SK-N-SH treated with all-trans-retinoic acid at 6 μM for 48 hours (cell line): ENCODE measurements at regions not wholly inside any gene's neighbourhood (a gene's known extent, or its start where the extent isn't known, plus 50 kb on each side); places are given as distances from the start of the nearest gene placed in this dataset.

ENCODE experiments used
- ATAC-seq: fragments of 200-7000 bp; cut with Tn5 transposase; 3 replicates; pipeline ENCODE4 v1.9.1; 2020; ENCODE audit warnings: mild to moderate bottlenecking, moderate library complexity
- ARNTL ChIP-seq: fragments of 450-650 bp; formaldehyde crosslinking; IDR thresholded peaks from 2 replicates; pipeline ENCODE4 v1.5.0; 2020; ENCODE audit warnings: low read depth, mild to moderate bottlenecking, moderate library complexity, borderline replicate concordance
- BACH2 ChIP-seq: fragments of 250-450 bp; sonication (Bioruptor Pico); IDR thresholded peaks from 2 replicates; pipeline ENCODE4 v1.9.0; 2021; ENCODE audit warnings: mild to moderate bottlenecking, borderline replicate concordance
- ESRRG ChIP-seq: fragments of 250-450 bp; sonication (Bioruptor Pico); IDR thresholded peaks from 2 replicates; pipeline ENCODE4 v1.6.1; 2021; ENCODE audit warnings: mild to moderate bottlenecking
- GLIS3 ChIP-seq: fragments of 250-450 bp; sonication (Bioruptor Pico); IDR thresholded peaks from 2 replicates; pipeline ENCODE4 v1.5.0; 2020; ENCODE audit warnings: mild to moderate bottlenecking, moderate library complexity
- ISL1 ChIP-seq: fragments of 250-450 bp; sonication (Bioruptor Pico); IDR thresholded peaks from 2 replicates; pipeline ENCODE4 v2.1.2; 2022; ENCODE audit warnings: mild to moderate bottlenecking, moderate library complexity
- OSR1 ChIP-seq: fragments of 250-450 bp; sonication (Bioruptor Pico); IDR thresholded peaks from 2 replicates; pipeline ENCODE4 v1.8.0; 2022; ENCODE audit warnings: moderate library complexity, mild to moderate bottlenecking, inconsistent platforms
- PPARA ChIP-seq: fragments of 250-450 bp; sonication (Bioruptor Pico); IDR thresholded peaks from 2 replicates; pipeline ENCODE4 v1.5.0; 2020; ENCODE audit warnings: mild to moderate bottlenecking, borderline replicate concordance
- RARB ChIP-seq: fragments of 250-450 bp; sonication (Bioruptor Pico); IDR thresholded peaks from 2 replicates; pipeline ENCODE4 v1.8.0; 2021; ENCODE audit warnings: mild to moderate bottlenecking, moderate library complexity
- SNAI2 ChIP-seq: fragments of 250-450 bp; sonication (Bioruptor Pico); IDR thresholded peaks from 2 replicates; pipeline ENCODE4 v1.5.0; 2020; ENCODE audit warnings: mild to moderate bottlenecking, moderate library complexity
- TCF4 ChIP-seq: fragments of 250-450 bp; sonication (Bioruptor Pico); IDR thresholded peaks from 2 replicates; pipeline ENCODE4 v1.8.0; 2021; ENCODE audit warnings: mild to moderate bottlenecking, moderate library complexity, borderline replicate concordance
- TSHZ2 ChIP-seq: fragments of 250-450 bp; sonication (Bioruptor Pico); IDR thresholded peaks from 2 replicates; pipeline ENCODE4 v1.5.0; 2020; ENCODE audit warnings: mild to moderate bottlenecking, moderate library complexity
- ZC3H10 ChIP-seq: fragments of 250-450 bp; sonication (Bioruptor Pico); IDR thresholded peaks from 2 replicates; pipeline ENCODE4 v1.5.1; 2021; ENCODE audit warnings: mild to moderate bottlenecking, moderate library complexity
- ZFP3 ChIP-seq: fragments of 250-450 bp; sonication (Bioruptor Pico); IDR thresholded peaks from 2 replicates; pipeline ENCODE4 v1.5.0; 2020; ENCODE audit warnings: mild to moderate bottlenecking, moderate library complexity
- ZFP30 ChIP-seq: fragments of 450-650 bp; formaldehyde crosslinking; IDR thresholded peaks from 2 replicates; pipeline ENCODE4 v1.5.0; 2022; ENCODE audit warnings: mild to moderate bottlenecking, moderate library complexity
- ZNF565 ChIP-seq: fragments of 450-650 bp; formaldehyde crosslinking; conservative IDR thresholded peaks from 2 replicates; pipeline ENCODE4 v1.5.0; 2020; ENCODE audit warnings: low read depth, mild to moderate bottlenecking, moderate library complexity
- ZNF70 ChIP-seq: fragments of 450-650 bp; formaldehyde crosslinking; IDR thresholded peaks from 2 replicates; pipeline ENCODE4 v1.5.0; 2020; ENCODE audit warnings: mild to moderate bottlenecking, moderate library complexity
- ZNF8 ChIP-seq: fragments of 450-650 bp; formaldehyde crosslinking; IDR thresholded peaks from 2 replicates; pipeline ENCODE4 v1.5.0; 2020; ENCODE audit warnings: mild to moderate bottlenecking, moderate library complexity
- TF ChIP-seq, protein P1 (sequence below): fragments of 250-450 bp; sonication (Bioruptor Pico); IDR thresholded peaks from 2 replicates; pipeline ENCODE4 v1.8.0; 2020; ENCODE audit warnings: mild to moderate bottlenecking, moderate library complexity, borderline replicate concordance
- TF ChIP-seq, protein P2 (sequence below): fragments of 250-450 bp; sonication (Bioruptor Pico); IDR thresholded peaks from 2 replicates; pipeline ENCODE4 v1.5.1; 2021; ENCODE audit warnings: mild to moderate bottlenecking, moderate library complexity
- TF ChIP-seq, protein P3 (sequence below): fragments of 250-450 bp; sonication (Bioruptor Pico); IDR thresholded peaks from 2 replicates; pipeline ENCODE4 v1.5.1; 2020; ENCODE audit warnings: low read depth, mild to moderate bottlenecking, moderate library complexity
- TF ChIP-seq, protein P4 (sequence below): fragments of 250-450 bp; sonication (Bioruptor Pico); IDR thresholded peaks from 2 replicates; pipeline ENCODE4 v1.8.0; 2021; ENCODE audit warnings: low read depth, mild to moderate bottlenecking, moderate library complexity, borderline replicate concordance

GRCh38 chr14:51511265-51511664, 140.4 kb upstream of the FRMD6 start:
- ATAC-seq: no peak
- TF ChIP-seq, protein P1, sequence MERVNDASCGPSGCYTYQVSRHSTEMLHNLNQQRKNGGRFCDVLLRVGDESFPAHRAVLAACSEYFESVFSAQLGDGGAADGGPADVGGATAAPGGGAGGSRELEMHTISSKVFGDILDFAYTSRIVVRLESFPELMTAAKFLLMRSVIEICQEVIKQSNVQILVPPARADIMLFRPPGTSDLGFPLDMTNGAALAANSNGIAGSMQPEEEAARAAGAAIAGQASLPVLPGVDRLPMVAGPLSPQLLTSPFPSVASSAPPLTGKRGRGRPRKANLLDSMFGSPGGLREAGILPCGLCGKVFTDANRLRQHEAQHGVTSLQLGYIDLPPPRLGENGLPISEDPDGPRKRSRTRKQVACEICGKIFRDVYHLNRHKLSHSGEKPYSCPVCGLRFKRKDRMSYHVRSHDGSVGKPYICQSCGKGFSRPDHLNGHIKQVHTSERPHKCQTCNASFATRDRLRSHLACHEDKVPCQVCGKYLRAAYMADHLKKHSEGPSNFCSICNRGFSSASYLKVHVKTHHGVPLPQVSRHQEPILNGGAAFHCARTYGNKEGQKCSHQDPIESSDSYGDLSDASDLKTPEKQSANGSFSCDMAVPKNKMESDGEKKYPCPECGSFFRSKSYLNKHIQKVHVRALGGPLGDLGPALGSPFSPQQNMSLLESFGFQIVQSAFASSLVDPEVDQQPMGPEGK (CRISPR knock-in tag): no peak
- TF ChIP-seq ZNF70 (CRISPR knock-in tag) (no peak), ISL1 (no peak), GLIS3 (no peak), TCF4 (CRISPR knock-in tag) (no peak), OSR1 (CRISPR knock-in tag) (no peak)
- TF ChIP-seq, protein P2, sequence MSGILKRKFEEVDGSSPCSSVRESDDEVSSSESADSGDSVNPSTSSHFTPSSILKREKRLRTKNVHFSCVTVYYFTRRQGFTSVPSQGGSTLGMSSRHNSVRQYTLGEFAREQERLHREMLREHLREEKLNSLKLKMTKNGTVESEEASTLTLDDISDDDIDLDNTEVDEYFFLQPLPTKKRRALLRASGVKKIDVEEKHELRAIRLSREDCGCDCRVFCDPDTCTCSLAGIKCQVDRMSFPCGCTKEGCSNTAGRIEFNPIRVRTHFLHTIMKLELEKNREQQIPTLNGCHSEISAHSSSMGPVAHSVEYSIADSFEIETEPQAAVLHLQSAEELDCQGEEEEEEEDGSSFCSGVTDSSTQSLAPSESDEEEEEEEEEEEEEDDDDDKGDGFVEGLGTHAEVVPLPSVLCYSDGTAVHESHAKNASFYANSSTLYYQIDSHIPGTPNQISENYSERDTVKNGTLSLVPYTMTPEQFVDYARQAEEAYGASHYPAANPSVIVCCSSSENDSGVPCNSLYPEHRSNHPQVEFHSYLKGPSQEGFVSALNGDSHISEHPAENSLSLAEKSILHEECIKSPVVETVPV (CRISPR knock-in tag): no peak

- no peak for TF ChIP-seq ESRRG (CRISPR knock-in tag)
- TF ChIP-seq, protein P1 (CRISPR knock-in tag): no peak
- no peak for TF ChIP-seq GLIS3
- no peak for TF ChIP-seq OSR1 (CRISPR knock-in tag)
- TF ChIP-seq PPARA: no peak
- TF ChIP-seq RARB (CRISPR knock-in tag): no peak
- TF ChIP-seq ZC3H10: no peak
- TF ChIP-seq ISL1: no peak
- TF ChIP-seq ZFP3: no peak
- no peak for TF ChIP-seq ZNF8
- no peak for TF ChIP-seq ARNTL (CRISPR knock-in tag)
- no peak for TF ChIP-seq SNAI2 (CRISPR knock-in tag)
- TF ChIP-seq TCF4 (CRISPR knock-in tag): no peak
- TF ChIP-seq, protein P3, sequence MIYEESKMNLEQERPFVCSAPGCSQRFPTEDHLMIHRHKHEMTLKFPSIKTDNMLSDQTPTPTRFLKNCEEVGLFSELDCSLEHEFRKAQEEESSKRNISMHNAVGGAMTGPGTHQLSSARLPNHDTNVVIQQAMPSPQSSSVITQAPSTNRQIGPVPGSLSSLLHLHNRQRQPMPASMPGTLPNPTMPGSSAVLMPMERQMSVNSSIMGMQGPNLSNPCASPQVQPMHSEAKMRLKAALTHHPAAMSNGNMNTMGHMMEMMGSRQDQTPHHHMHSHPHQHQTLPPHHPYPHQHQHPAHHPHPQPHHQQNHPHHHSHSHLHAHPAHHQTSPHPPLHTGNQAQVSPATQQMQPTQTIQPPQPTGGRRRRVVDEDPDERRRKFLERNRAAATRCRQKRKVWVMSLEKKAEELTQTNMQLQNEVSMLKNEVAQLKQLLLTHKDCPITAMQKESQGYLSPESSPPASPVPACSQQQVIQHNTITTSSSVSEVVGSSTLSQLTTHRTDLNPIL (CRISPR knock-in tag): no peak
- TF ChIP-seq TSHZ2 (CRISPR knock-in tag): no peak
- TF ChIP-seq BACH2: no peak
- TF ChIP-seq, protein P4, sequence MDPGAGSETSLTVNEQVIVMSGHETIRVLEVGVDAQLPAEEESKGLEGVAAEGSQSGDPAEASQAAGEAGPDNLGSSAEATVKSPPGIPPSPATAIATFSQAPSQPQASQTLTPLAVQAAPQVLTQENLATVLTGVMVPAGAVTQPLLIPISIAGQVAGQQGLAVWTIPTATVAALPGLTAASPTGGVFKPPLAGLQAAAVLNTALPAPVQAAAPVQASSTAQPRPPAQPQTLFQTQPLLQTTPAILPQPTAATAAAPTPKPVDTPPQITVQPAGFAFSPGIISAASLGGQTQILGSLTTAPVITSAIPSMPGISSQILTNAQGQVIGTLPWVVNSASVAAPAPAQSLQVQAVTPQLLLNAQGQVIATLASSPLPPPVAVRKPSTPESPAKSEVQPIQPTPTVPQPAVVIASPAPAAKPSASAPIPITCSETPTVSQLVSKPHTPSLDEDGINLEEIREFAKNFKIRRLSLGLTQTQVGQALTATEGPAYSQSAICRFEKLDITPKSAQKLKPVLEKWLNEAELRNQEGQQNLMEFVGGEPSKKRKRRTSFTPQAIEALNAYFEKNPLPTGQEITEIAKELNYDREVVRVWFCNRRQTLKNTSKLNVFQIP (CRISPR knock-in tag): no peak
- no peak for TF ChIP-seq ZFP30 (CRISPR knock-in tag)
- TF ChIP-seq ZNF70 (CRISPR knock-in tag): no peak
- no peak for TF ChIP-seq ZNF565 (CRISPR knock-in tag)
- ATAC-seq: no peak
Measured at GRCh38 chr14:51512316-51512715, 139.4 kb upstream of the FRMD6 start.
